Fibroblast of villous mesenchyme (primary cell): ENCODE measurements at regions not wholly inside any gene's neighbourhood (a gene's known extent, or its start where the extent isn't known, plus 50 kb on each side); places are given as distances from the start of the nearest gene placed in this dataset.

Experiments
- DNase-seq: peaks from one replicate; pipeline ENCODE4 v3.0.0-alpha.2; 2010; ENCODE audit warnings: low read depth
- H3K4me3 ChIP-seq: 2 replicates; pipeline ENCODE4 v1.5.1; 2011; ENCODE audit warnings: low read depth, mild to moderate bottlenecking, low read length
- CTCF ChIP-seq: IDR thresholded peaks from 2 replicates; pipeline ENCODE4 v1.5.1; 2012; ENCODE audit warnings: low read depth, mild to moderate bottlenecking, low read length; ENCODE audit not compliant: insufficient read depth

GRCh38 chr20:22289442-22289841 lies 294.9 kb downstream of the FOXA2 start:
- DNase-seq = no peak
- TF ChIP-seq CTCF = no peak
- no peak overlapping the region for H3K4me3 ChIP-seq

GRCh38 chr20:22288957-22289356 lies 295.4 kb downstream of the FOXA2 start:
- no peak for DNase-seq

GRCh38 chr20:22288156-22288555 lies 296.2 kb downstream of the FOXA2 start:
- no peak overlapping the region for H3K4me3 ChIP-seq
- no peak for DNase-seq
- no peak for TF ChIP-seq CTCF

More at GRCh38 chr20:22288957-22289356, 295.4 kb downstream of the FOXA2 start:
- TF ChIP-seq CTCF = no peak
- no peak overlapping the region for H3K4me3 ChIP-seq

- no peak for DNase-seq
- no peak overlapping the region for H3K4me3 ChIP-seq
- no peak for TF ChIP-seq CTCF
Measured at GRCh38 chr20:22285555-22285954, 298.8 kb downstream of the FOXA2 start.

- no peak for TF ChIP-seq CTCF
- H3K4me3 ChIP-seq = no peak overlapping the region
- DNase-seq = no peak
Measured at GRCh38 chr20:22282696-22283095, 301.7 kb downstream of the FOXA2 start.

- no peak for TF ChIP-seq CTCF
- DNase-seq = no peak
- no peak overlapping the region for H3K4me3 ChIP-seq
Measured at GRCh38 chr20:22274330-22274729, 310.0 kb downstream of the FOXA2 start.

GRCh38 chr20:22268675-22269074 lies 315.7 kb downstream of the FOXA2 start:
- no peak for DNase-seq
- TF ChIP-seq CTCF = no peak
- H3K4me3 ChIP-seq = no peak overlapping the region
